H9 (cell line): ENCODE measurements at regions not wholly inside any gene's neighbourhood (a gene's known extent, or its start where the extent isn't known, plus 50 kb on each side); places are given as distances from the start of the nearest gene placed in this dataset.

Experiments used
- DNase-seq: peaks from one replicate; pipeline ENCODE4 v3.0.0-alpha.2; 2017
- H2AFZ ChIP-seq: one replicate; pipeline ENCODE4 v1.6.1; 2013; ENCODE audit warnings: mild to moderate bottlenecking, low read length, control low read depth, moderate library complexity
- H2AK5ac ChIP-seq: 2 replicates; pipeline ENCODE4 v1.6.1; 2013; ENCODE audit warnings: low read length, control low read depth, mixed read lengths; ENCODE audit not compliant: insufficient read length
- H2BK120ac ChIP-seq: one replicate; pipeline ENCODE4 v1.6.1; 2013; ENCODE audit warnings: low read depth, mild to moderate bottlenecking, low read length, control low read depth, inconsistent platforms; ENCODE audit not compliant: poor library complexity, severe bottlenecking
- H2BK12ac ChIP-seq: 2 replicates; pipeline ENCODE4 v1.6.1; 2013; ENCODE audit warnings: low read length, control low read depth, mixed read lengths, low read depth; ENCODE audit not compliant: insufficient read length
- H2BK15ac ChIP-seq: 2 replicates; pipeline ENCODE4 v1.6.1; 2013; ENCODE audit warnings: low read depth, low read length, control low read depth
- H2BK20ac ChIP-seq: one replicate; pipeline ENCODE4 v1.6.1; 2013; ENCODE audit warnings: low read depth, mild to moderate bottlenecking, low read length, control low read depth, inconsistent platforms; ENCODE audit not compliant: poor library complexity, severe bottlenecking
- H2BK5ac ChIP-seq: 2 replicates; pipeline ENCODE4 v1.6.1; 2013; ENCODE audit warnings: low read length, control low read depth, mixed read lengths; ENCODE audit not compliant: insufficient read length
- H3K14ac ChIP-seq: 2 replicates; pipeline ENCODE4 v1.6.1; 2013; ENCODE audit warnings: low read length, control low read depth; ENCODE audit not compliant: insufficient read depth
- H3K18ac ChIP-seq: 2 replicates; pipeline ENCODE4 v1.6.1; 2013; ENCODE audit warnings: low read depth, mild to moderate bottlenecking, mixed read lengths, low read length, control low read depth; ENCODE audit not compliant: insufficient read length
- H3K23ac ChIP-seq: 2 replicates; pipeline ENCODE4 v1.6.1; 2013; ENCODE audit warnings: low read length, control low read depth, mixed read lengths, low read depth; ENCODE audit not compliant: insufficient read length
- H3K23me2 ChIP-seq: 2 replicates; pipeline ENCODE4 v1.6.1; 2013; ENCODE audit warnings: low read depth, mild to moderate bottlenecking, mixed read lengths, low read length, control low read depth; ENCODE audit not compliant: insufficient read length, poor library complexity, severe bottlenecking
- H3K27ac ChIP-seq: 2 replicates; pipeline ENCODE4 v1.5.1; 2013; ENCODE audit warnings: low read length, control low read depth, mixed read lengths, low read depth; ENCODE audit not compliant: insufficient read length
- H3K27me3 ChIP-seq: 2 replicates; pipeline ENCODE4 v1.6.1; 2013; ENCODE audit warnings: low read length, control low read depth, inconsistent platforms; ENCODE audit not compliant: insufficient read depth
- H3K4ac ChIP-seq: 2 replicates; pipeline ENCODE4 v1.6.1; 2013; ENCODE audit warnings: low read depth, mild to moderate bottlenecking, control low read depth, inconsistent platforms, low read length, moderate library complexity
- H3K4me1 ChIP-seq: 2 replicates; pipeline ENCODE4 v1.6.1; 2013; ENCODE audit warnings: low read length, control low read depth, inconsistent platforms; ENCODE audit not compliant: insufficient read depth
- H3K4me2 ChIP-seq: 2 replicates; pipeline ENCODE4 v1.6.1; 2013; ENCODE audit warnings: low read length, control low read depth, mixed read lengths; ENCODE audit not compliant: insufficient read length, insufficient read depth
- H3K56ac ChIP-seq: 2 replicates; pipeline ENCODE4 v1.6.1; 2013; ENCODE audit warnings: low read depth, mild to moderate bottlenecking, mixed read lengths, low read length, control low read depth; ENCODE audit not compliant: insufficient read length
- H3K79me1 ChIP-seq: 2 replicates; pipeline ENCODE4 v1.6.1; 2013; ENCODE audit warnings: low read depth, mild to moderate bottlenecking, moderate library complexity, low read length, control low read depth, inconsistent platforms; ENCODE audit not compliant: insufficient read depth, poor library complexity, severe bottlenecking
- H3K79me2 ChIP-seq: 2 replicates; pipeline ENCODE4 v1.6.1; 2013; ENCODE audit warnings: low read length, control low read depth, inconsistent platforms; ENCODE audit not compliant: insufficient read depth
- H3K9ac ChIP-seq: 2 replicates; pipeline ENCODE4 v1.6.1; 2013; ENCODE audit warnings: low read length, control low read depth, mixed read lengths; ENCODE audit not compliant: insufficient read length; ENCODE audit errors: extremely low read depth
- H3K9me3 ChIP-seq: one replicate; pipeline ENCODE4 v1.6.1; 2013; ENCODE audit warnings: low read depth, low read length, inconsistent platforms; ENCODE audit not compliant: control insufficient read depth
- H3T11ph ChIP-seq: one replicate; pipeline ENCODE4 v1.6.1; 2013; ENCODE audit warnings: mild to moderate bottlenecking, low read length, control low read depth, inconsistent platforms
- H4K20me1 ChIP-seq: one replicate; pipeline ENCODE4 v1.6.1; 2013; ENCODE audit not compliant: control insufficient read depth, insufficient read length, insufficient read depth
- H4K5ac ChIP-seq: 2 replicates; pipeline ENCODE4 v1.6.1; 2013; ENCODE audit warnings: low read depth, mild to moderate bottlenecking, mixed read lengths, low read length, control low read depth; ENCODE audit not compliant: insufficient read length
- H4K8ac ChIP-seq: replicated peaks from 2 replicates; pipeline ENCODE4 v1.6.1; 2013; ENCODE audit warnings: low read length, control low read depth, mixed read lengths, low read depth; ENCODE audit not compliant: insufficient read length
- H4K91ac ChIP-seq: 2 replicates; pipeline ENCODE4 v1.6.1; 2013; ENCODE audit warnings: low read depth, mild to moderate bottlenecking, moderate library complexity, mixed read lengths, low read length, control low read depth; ENCODE audit not compliant: insufficient read length
- H3K27ac Mint-ChIP-seq, 3 experiments: 2 replicates in 2 of 3; 3 replicates in 1 of 3; pipeline ENCODE4 v1.8.0; 2020 to 2021; ENCODE audit warnings: mixed read lengths in 3 of 3, mild to moderate bottlenecking in 1 of 3, moderate library complexity in 1 of 3
- H3K27me3 Mint-ChIP-seq: 2 replicates; pipeline ENCODE4 v1.8.0; 2021; ENCODE audit warnings: low read depth, mild to moderate bottlenecking, moderate library complexity, mixed read lengths
- H3K36me3 Mint-ChIP-seq, 3 experiments: 2 replicates in 2 of 3; 3 replicates in 1 of 3; pipeline ENCODE4 v1.8.0; 2020 to 2021; ENCODE audit warnings: low read depth in 3 of 3, mixed read lengths in 3 of 3; ENCODE audit not compliant: insufficient read depth in 1 of 3
- H3K4me1 Mint-ChIP-seq, 2 experiments: 2 replicates each; pipeline ENCODE4 v1.8.0; 2020; ENCODE audit warnings: mixed read lengths in 2 of 2
- H3K4me3 Mint-ChIP-seq, 2 experiments: 2 replicates in 1 of 2; 3 replicates in 1 of 2; pipeline ENCODE4 v1.8.0; 2020 to 2021; ENCODE audit warnings: mild to moderate bottlenecking in 2 of 2, mixed read lengths in 2 of 2, moderate library complexity in 1 of 2
- H3K9me3 Mint-ChIP-seq, 2 experiments: 2 replicates in 1 of 2; 3 replicates in 1 of 2; pipeline ENCODE4 v1.8.0; 2020; ENCODE audit warnings: mild to moderate bottlenecking in 2 of 2, mixed read lengths in 2 of 2, moderate library complexity in 1 of 2
- WGBS: extraction: QIAGEN DNeasy Blood & Tissue Kit; methylation state at CpG from one replicate; pipeline ENCODE4 v1.1.7; 2013; ENCODE audit warnings: missing lambda C conversion rate, low lambda C conversion rate, mixed read lengths; ENCODE audit not compliant: insufficient read length; ENCODE audit errors: extremely low coverage; 5-methylcytosine and 5-hydroxymethylcytosine counted together
- TF ChIP-seq, protein P1 (sequence below): fragments of 200-600 bp; sonication (generic); conservative IDR thresholded peaks from 3 replicates; pipeline ENCODE4 v1.8.0; 2021; ENCODE audit warnings: antibody characterized with exemption, mild to moderate bottlenecking

DNA sequence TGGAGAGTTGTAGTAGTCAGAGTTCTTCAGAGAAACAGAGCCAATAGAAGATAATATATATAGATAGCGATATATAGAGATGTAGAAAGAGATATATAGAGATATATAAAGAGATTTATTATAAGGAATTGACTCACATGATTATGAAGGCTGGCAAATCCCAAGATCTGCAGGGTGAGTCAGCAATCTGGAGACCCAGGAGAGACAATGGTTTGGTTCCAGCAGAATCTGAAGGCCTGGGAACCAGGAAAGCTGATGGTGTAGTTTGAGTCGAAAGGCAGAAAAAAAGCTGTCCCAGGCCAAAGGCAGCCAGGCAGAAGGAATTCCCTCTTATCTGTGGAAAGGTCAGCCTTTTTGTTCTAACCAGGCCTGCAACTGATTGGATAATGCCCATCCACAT, 194.1 kb downstream of the NUFIP1 start:
- Histone ChIP-seq H2AK5ac (no peak overlapping the region), H2AFZ (no peak overlapping the region), H2BK15ac (no peak overlapping the region), H4K91ac (no peak overlapping the region), H3K9ac (no peak overlapping the region), H3T11ph (no peak overlapping the region), H4K8ac (no peak overlapping the region), H4K20me1 (no peaks in the 10 kb centered on the region), H3K56ac (no peak overlapping the region), H3K4me1 (no peaks in the 10 kb centered on the region), H3K27me3 (no peaks in the 10 kb centered on the region), H3K4ac (no peak overlapping the region), H3K4me2 (no peak overlapping the region), H3K23ac (no peak overlapping the region), H3K27ac (no peak overlapping the region), H3K79me2 (no peaks in the 10 kb centered on the region), H3K18ac (no peak overlapping the region), H3K9me3 (no peaks in the 10 kb centered on the region), H3K79me1 (no peaks in the 10 kb centered on the region), H2BK5ac (no peak overlapping the region), H3K14ac (no peak overlapping the region), H4K5ac (no peak overlapping the region), H2BK120ac (no peak overlapping the region), H2BK20ac (no peak overlapping the region), H3K23me2 (no peaks in the 10 kb centered on the region), H2BK12ac (no peak overlapping the region)
- Mint-ChIP-seq H3K4me3 (no peak overlapping the region), H3K4me1 (peaks cover 2 to 7% of the 10 kb centered on the region in 2 experiments; a peak in 1 of 4 replicates), H3K36me3 (no peaks in the 10 kb centered on the region), H3K27me3 (no peaks in the 10 kb centered on the region), H3K27ac (no peak overlapping the region), H3K9me3 (no peaks in the 10 kb centered on the region)
- DNase-seq, result no peak
- WGBS, result 100% methylated on average over 1 of the region's 2 CpGs
- TF ChIP-seq, protein P1, sequence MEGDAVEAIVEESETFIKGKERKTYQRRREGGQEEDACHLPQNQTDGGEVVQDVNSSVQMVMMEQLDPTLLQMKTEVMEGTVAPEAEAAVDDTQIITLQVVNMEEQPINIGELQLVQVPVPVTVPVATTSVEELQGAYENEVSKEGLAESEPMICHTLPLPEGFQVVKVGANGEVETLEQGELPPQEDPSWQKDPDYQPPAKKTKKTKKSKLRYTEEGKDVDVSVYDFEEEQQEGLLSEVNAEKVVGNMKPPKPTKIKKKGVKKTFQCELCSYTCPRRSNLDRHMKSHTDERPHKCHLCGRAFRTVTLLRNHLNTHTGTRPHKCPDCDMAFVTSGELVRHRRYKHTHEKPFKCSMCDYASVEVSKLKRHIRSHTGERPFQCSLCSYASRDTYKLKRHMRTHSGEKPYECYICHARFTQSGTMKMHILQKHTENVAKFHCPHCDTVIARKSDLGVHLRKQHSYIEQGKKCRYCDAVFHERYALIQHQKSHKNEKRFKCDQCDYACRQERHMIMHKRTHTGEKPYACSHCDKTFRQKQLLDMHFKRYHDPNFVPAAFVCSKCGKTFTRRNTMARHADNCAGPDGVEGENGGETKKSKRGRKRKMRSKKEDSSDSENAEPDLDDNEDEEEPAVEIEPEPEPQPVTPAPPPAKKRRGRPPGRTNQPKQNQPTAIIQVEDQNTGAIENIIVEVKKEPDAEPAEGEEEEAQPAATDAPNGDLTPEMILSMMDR, result no peak
